Activated CD4-positive, alpha-beta T cell treated with anti-CD3 and anti-CD28 coated beads for 24 hours (primary cell): ENCODE measurements at regions not wholly inside any gene's neighbourhood (a gene's known extent, or its start where the extent isn't known, plus 50 kb on each side); places are given as distances from the start of the nearest gene placed in this dataset.
"Not testable (repeated sequence)": the region's sequence is repeated elsewhere in the genome, so short reads cannot be mapped to it uniquely, and the experiment has no call there.

Experiments used
- DNase-seq, 2 donors: peaks; one replicate each; pipeline ENCODE4 v3.0.0-alpha.2; 2020; ENCODE audit warnings: low read depth in 2 of 2

- no peak for DNase-seq
These were observed 356.2 kb downstream of the NPR3 start for GRCh38 chr5:33067291-33067690.

- DNase-seq: no peak
These were observed 357.7 kb downstream of the NPR3 start for GRCh38 chr5:33068786-33069185.

- no peak for DNase-seq
These were observed 361.2 kb downstream of the NPR3 start for GRCh38 chr5:33072296-33072695.

GRCh38 chr5:33072726-33073125, 361.6 kb downstream of the NPR3 start:
- DNase-seq: no peak

- no peak for DNase-seq
These were observed 362.8 kb downstream of the NPR3 start for GRCh38 chr5:33073881-33074327.

- DNase-seq: no peak
These were observed 363.4 kb downstream of the NPR3 start for GRCh38 chr5:33074548-33074947.

GRCh38 chr5:33075731-33076130, 364.6 kb downstream of the NPR3 start:
- DNase-seq: no peak

GRCh38 chr5:33079548-33079947, 361.2 kb upstream of the TARS1 start:
- DNase-seq: no peak

- no peak for DNase-seq
These were observed 360.5 kb upstream of the TARS1 start for GRCh38 chr5:33080287-33080686.

- DNase-seq: no peak
These were observed 352.6 kb upstream of the TARS1 start for GRCh38 chr5:33088176-33088575.

GRCh38 chr5:33091571-33092363, 349.0 kb upstream of the TARS1 start:
- no peak for DNase-seq

GRCh38 chr5:33092719-33093118, 348.0 kb upstream of the TARS1 start:
- DNase-seq: no peak

- DNase-seq: no peak
These were observed 338.2 kb upstream of the TARS1 start for GRCh38 chr5:33102551-33102950.

GRCh38 chr5:33105521-33105941, 335.2 kb upstream of the TARS1 start:
- DNase-seq: no peak

GRCh38 chr5:33110496-33110895, 330.3 kb upstream of the TARS1 start:
- not testable (repeated sequence) for DNase-seq

- DNase-seq: no peak
These were observed 326.4 kb upstream of the TARS1 start for GRCh38 chr5:33114361-33114760.

- no peak for DNase-seq
These were observed 325.3 kb upstream of the TARS1 start for GRCh38 chr5:33115467-33115866.

- no peak for DNase-seq
These were observed 321.9 kb upstream of the TARS1 start for GRCh38 chr5:33118761-33119415.

- no peak for DNase-seq
These were observed 320.1 kb upstream of the TARS1 start for GRCh38 chr5:33120671-33121070.

- no peak for DNase-seq
These were observed 311.5 kb upstream of the TARS1 start for GRCh38 chr5:33129309-33129708.

- no peak for DNase-seq
These were observed 304.0 kb upstream of the TARS1 start for GRCh38 chr5:33136785-33137184.

- not testable (repeated sequence) for DNase-seq
These were observed 302.6 kb upstream of the TARS1 start for GRCh38 chr5:33138145-33138544.

- no peak for DNase-seq
These were observed 297.2 kb upstream of the TARS1 start for GRCh38 chr5:33143405-33144123.
